NB4 (cell line): ENCODE measurements at regions not wholly inside any gene's neighbourhood (a gene's known extent, or its start where the extent isn't known, plus 50 kb on each side); places are given as distances from the start of the nearest gene placed in this dataset.
"Not testable (repeated sequence)": the region's sequence is repeated elsewhere in the genome, so short reads cannot be mapped to it uniquely, and the experiment has no call there.

Experiments used
- DNase-seq: peaks from one replicate; pipeline ENCODE4 v3.0.0; 2010; ENCODE audit warnings: low read depth
- H3K4me3 ChIP-seq: one replicate; pipeline ENCODE4 v1.5.1; 2011; ENCODE audit warnings: mild to moderate bottlenecking, low read depth, low read length, moderate library complexity
- MAX ChIP-seq: IDR thresholded peaks from 2 replicates; pipeline ENCODE4 v1.6.1; 2011; ENCODE audit warnings: low read depth, low read length
- MYC ChIP-seq: IDR thresholded peaks from 2 replicates; pipeline ENCODE4 v1.6.1; 2011; ENCODE audit warnings: low read depth, low read length
- POLR2A ChIP-seq: IDR thresholded peaks from 2 replicates; pipeline ENCODE4 v1.6.1; 2011; ENCODE audit warnings: mild to moderate bottlenecking; ENCODE audit not compliant: insufficient read length; ENCODE audit errors: extremely low read depth
- TF ChIP-seq, protein P1 (sequence below): IDR thresholded peaks from one replicate; pipeline ENCODE4 v1.5.1; 2012; ENCODE audit warnings: low read depth, low read length

DNA sequence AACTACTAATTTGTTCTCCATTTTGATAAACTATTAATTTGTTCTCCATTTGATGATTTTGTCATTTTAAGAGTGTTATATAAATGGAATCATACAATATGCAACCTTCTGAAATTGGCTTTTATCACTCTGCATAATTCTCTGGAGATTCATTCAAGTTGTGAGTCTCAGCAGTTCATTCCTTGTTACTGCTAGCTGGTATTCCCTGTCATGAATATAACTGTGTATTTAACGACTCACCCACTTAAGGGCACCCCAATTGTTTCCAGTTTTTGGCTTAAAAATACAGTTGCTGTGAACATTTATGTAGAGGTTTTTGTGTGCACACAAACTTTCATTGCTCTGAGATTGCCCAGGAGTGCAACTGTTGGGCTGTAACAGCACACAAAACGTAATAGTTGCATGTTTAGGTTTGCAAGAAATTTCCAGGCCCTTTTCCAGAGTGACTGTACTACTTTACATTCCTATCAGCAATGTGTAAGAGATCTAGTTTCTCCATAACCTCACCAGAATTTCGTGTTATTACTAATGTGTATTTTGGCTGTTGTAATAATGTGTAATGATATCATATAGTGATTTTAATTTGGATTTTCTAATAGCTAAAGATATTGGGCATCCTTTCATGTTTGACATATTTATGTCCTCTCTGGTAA is 153.2 kb upstream of the ADCY1 start:
- no peak for DNase-seq
- H3K4me3 ChIP-seq: no peak overlapping the region
- TF ChIP-seq POLR2A: no peak
- TF ChIP-seq MYC: no peak
- TF ChIP-seq MAX: no peak
- TF ChIP-seq, protein P1, sequence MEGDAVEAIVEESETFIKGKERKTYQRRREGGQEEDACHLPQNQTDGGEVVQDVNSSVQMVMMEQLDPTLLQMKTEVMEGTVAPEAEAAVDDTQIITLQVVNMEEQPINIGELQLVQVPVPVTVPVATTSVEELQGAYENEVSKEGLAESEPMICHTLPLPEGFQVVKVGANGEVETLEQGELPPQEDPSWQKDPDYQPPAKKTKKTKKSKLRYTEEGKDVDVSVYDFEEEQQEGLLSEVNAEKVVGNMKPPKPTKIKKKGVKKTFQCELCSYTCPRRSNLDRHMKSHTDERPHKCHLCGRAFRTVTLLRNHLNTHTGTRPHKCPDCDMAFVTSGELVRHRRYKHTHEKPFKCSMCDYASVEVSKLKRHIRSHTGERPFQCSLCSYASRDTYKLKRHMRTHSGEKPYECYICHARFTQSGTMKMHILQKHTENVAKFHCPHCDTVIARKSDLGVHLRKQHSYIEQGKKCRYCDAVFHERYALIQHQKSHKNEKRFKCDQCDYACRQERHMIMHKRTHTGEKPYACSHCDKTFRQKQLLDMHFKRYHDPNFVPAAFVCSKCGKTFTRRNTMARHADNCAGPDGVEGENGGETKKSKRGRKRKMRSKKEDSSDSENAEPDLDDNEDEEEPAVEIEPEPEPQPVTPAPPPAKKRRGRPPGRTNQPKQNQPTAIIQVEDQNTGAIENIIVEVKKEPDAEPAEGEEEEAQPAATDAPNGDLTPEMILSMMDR: no peak

DNA sequence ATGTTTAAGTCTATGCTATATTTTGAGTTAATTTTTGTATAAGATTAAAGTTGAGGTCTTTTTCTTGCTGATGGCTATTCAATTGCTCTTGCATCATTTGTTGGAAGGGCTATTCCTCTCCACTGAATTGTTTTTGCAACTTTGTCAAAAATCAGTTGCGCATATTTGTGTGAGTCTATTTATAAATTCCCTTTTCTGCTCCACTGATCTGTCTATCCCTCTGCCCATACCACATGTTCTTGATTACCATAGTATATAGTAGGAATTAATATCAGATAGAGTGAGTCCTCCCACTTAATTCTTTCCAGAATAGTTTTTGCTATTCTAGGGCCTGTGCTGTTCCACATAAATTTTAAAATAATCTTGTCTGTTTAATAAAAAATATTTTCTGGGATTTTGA is 152.4 kb upstream of the ADCY1 start:
- TF ChIP-seq MAX (no peak), MYC (no peak), POLR2A (no peak)
- TF ChIP-seq, protein P1: no peak
- DNase-seq: no peak
- no peak overlapping the region for H3K4me3 ChIP-seq

GRCh38 chr7:45430397-45430796 is 143.8 kb upstream of the ADCY1 start:
- no peak overlapping the region for H3K4me3 ChIP-seq
- TF ChIP-seq, protein P1: no peak
- TF ChIP-seq POLR2A (no peak), MAX (no peak), MYC (no peak)
- DNase-seq: no peak

GRCh38 chr7:45434167-45434784 is 139.9 kb upstream of the ADCY1 start:
- TF ChIP-seq MAX (no peak), POLR2A (no peak), MYC (no peak)
- DNase-seq: no peak
- no peak overlapping the region for H3K4me3 ChIP-seq

DNA sequence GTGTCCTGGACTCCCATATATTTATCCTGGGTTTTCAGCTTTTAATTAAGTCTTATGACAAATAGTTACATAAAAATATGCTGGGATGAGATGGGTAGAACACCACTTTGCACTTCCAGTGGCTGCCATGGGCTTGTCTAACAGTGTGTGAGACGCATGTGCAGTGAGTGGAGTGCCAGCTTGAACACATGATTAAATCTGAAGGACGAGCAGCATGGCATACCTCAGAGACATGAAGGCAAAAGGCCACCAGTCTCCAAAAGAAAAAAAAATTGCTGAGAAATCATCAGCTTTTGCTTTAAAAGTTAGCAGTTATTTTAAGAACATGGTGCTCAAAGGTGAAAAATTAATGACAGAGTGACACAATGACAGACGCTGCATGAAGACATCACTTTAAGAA is 139.0 kb upstream of the ADCY1 start:
- no peak overlapping the region for H3K4me3 ChIP-seq
- no peak for DNase-seq
- TF ChIP-seq MYC (no peak), POLR2A (no peak), MAX (no peak)
- TF ChIP-seq, protein P1: no peak

GRCh38 chr7:45435846-45436245 is 138.3 kb upstream of the ADCY1 start:
- peak; percentile 80 for DNase-seq
- no peak overlapping the region for H3K4me3 ChIP-seq
- TF ChIP-seq POLR2A (no peak), MAX (no peak), MYC (no peak)
- TF ChIP-seq, protein P1: no peak

DNA sequence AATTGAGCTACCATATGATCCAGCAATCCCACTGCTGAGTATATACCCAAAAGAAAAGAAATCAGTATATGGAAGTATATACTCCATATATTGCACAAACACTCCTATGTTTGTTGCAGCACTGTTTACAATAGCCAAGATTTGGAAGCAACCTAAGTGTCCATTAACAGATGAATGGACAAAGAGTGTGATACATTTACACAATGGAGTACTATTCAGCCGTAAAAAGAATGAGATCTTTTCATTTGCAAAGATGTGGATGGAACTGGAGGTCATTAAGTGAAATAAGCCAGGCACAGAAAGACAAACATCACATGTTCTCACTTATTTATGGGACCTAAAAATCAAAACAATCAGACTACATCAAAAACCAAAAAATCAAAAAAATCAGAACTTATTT is 133.4 kb upstream of the ADCY1 start:
- not testable (repeated sequence) for H3K4me3 ChIP-seq

More for the DNA sequence above, 133.4 kb upstream of the ADCY1 start:
- not testable (repeated sequence) for DNase-seq
